Stomach smooth muscle (tissue), 2 donors: ENCODE measurements at regions not wholly inside any gene's neighbourhood (a gene's known extent, or its start where the extent isn't known, plus 50 kb on each side); places are given as distances from the start of the nearest gene placed in this dataset.
A peak's percentile ranks its signal among the peaks of the same experiment; 100 is the strongest.

Source experiments
- H3K27ac ChIP-seq: one replicate; pipeline ENCODE4 v1.7.0; 2013; ENCODE audit warnings: mild to moderate bottlenecking, low read length, inconsistent platforms
- H3K27me3 ChIP-seq, 2 donors: one replicate each; pipeline ENCODE4 v1.7.0; 2013; ENCODE audit warnings: low read length in 2 of 2; ENCODE audit not compliant: insufficient read depth in 2 of 2, control insufficient read depth in 1 of 2
- H3K36me3 ChIP-seq, 2 donors: one replicate each; pipeline ENCODE4 v1.7.0; 2013; ENCODE audit warnings: low read length in 2 of 2; ENCODE audit not compliant: control insufficient read depth in 2 of 2, insufficient read depth in 2 of 2
- H3K4me1 ChIP-seq: one replicate; pipeline ENCODE4 v1.7.0; 2013; ENCODE audit warnings: low read length; ENCODE audit not compliant: control insufficient read depth, insufficient read depth
- H3K4me3 ChIP-seq, 2 donors: one replicate each; pipeline ENCODE4 v1.7.0; 2013; ENCODE audit warnings: low read length in 2 of 2
- H3K9ac ChIP-seq, 2 donors: one replicate each; pipeline ENCODE4 v1.7.0; 2013; ENCODE audit warnings: low read length in 2 of 2, mild to moderate bottlenecking in 1 of 2
- H3K9me3 ChIP-seq, 2 donors: one replicate each; pipeline ENCODE4 v1.7.0; 2013; ENCODE audit warnings: low read length in 2 of 2; ENCODE audit not compliant: control insufficient read depth in 2 of 2
- donor health status: healthy.
- donor health status: Pancreatic carcinoma.

- H3K4me3 ChIP-seq, result no peak overlapping the region
- H3K9ac ChIP-seq, result no peak overlapping the region
- no peak overlapping the region for H3K27ac ChIP-seq
- peaks cover 0 to 3% of the 10 kb centered on the region in 2 donors for H3K9me3 ChIP-seq
- no peaks in the 10 kb centered on the region for H3K36me3 ChIP-seq
- peaks cover 18% of the 10 kb centered on the region for H3K4me1 ChIP-seq
- peaks cover 0 to 3% of the 10 kb centered on the region in 2 donors for H3K27me3 ChIP-seq
Measured at GRCh38 chr7:3242398-3242972, 58.6 kb upstream of the SDK1 start.

GRCh38 chr7:3243256-3243655, 57.8 kb upstream of the SDK1 start:
- Histone ChIP-seq H3K4me3 (no peak overlapping the region), H3K4me1 (peaks cover 18% of the 10 kb centered on the region), H3K36me3 (no peaks in the 10 kb centered on the region), H3K9ac (no peak overlapping the region), H3K27ac (no peak overlapping the region), H3K27me3 (peaks cover 0 to 3% of the 10 kb centered on the region in 2 donors), H3K9me3 (peaks cover 0 to 3% of the 10 kb centered on the region in 2 donors)

GRCh38 chr7:3243680-3244079, 57.4 kb upstream of the SDK1 start:
- peaks cover 0 to 2% of the 10 kb centered on the region in 2 donors for H3K27me3 ChIP-seq
- H3K27ac ChIP-seq, result no peak overlapping the region
- H3K9ac ChIP-seq, result no peak overlapping the region
- no peak overlapping the region for H3K4me3 ChIP-seq
- peaks cover 18% of the 10 kb centered on the region for H3K4me1 ChIP-seq
- peaks cover 0 to 3% of the 10 kb centered on the region in 2 donors for H3K9me3 ChIP-seq
- no peaks in the 10 kb centered on the region for H3K36me3 ChIP-seq

GRCh38 chr7:3244241-3244814, 56.7 kb upstream of the SDK1 start:
- Histone ChIP-seq H3K4me1 (peaks cover 18% of the 10 kb centered on the region), H3K4me3 (no peak overlapping the region), H3K27me3 (no peaks in the 10 kb centered on the region), H3K9me3 (peaks cover 0 to 3% of the 10 kb centered on the region in 2 donors), H3K27ac (no peak overlapping the region), H3K9ac (no peak overlapping the region), H3K36me3 (no peaks in the 10 kb centered on the region)

DNA sequence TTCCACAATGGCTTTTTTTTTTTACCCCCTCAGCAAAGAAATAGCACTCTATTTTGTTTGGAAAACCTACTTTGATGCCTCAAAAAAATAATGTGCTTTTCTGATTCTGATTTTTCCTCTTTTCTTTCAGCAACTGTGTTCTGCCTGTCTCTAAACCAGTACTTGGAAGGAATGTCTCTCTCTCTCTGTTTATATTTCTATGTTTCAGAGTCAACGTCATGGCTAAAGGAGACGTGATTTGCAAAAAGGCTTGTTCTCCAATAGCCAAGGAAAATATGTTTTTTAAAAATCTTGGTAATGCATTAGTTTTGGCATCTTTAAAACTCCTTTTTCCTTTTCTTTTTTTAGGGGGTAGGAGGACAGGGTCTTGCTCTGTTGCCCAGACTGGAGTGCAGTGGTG, 56.0 kb upstream of the SDK1 start:
- Histone ChIP-seq H3K4me1 (peaks cover 18% of the 10 kb centered on the region), H3K9me3 (peaks cover 0 to 3% of the 10 kb centered on the region in 2 donors), H3K9ac (no peak overlapping the region), H3K27me3 (no peaks in the 10 kb centered on the region), H3K36me3 (no peaks in the 10 kb centered on the region), H3K4me3 (no peak overlapping the region), H3K27ac (peak overlapping the region; percentile 11)

DNA sequence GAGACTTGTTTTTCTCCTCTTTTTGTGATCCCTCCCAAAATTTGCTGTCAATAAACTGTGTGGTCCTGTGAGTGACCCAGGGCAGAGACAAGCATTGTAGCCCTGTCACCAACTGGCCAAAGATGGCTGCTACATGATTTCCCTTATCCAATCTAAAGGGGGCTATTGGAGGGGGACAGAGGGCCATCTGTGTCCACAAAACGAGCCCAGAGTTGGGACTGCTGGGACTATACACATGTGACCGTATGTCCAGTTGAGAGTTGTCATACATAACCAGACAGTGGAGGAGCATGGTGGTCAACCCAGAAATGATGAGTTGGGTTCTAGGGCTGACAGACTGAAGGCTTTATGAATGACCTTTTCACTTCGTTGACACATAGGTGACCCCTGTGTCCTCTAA, 55.3 kb upstream of the SDK1 start:
- no peak overlapping the region for H3K9ac ChIP-seq
- peaks cover 18% of the 10 kb centered on the region for H3K4me1 ChIP-seq
- H3K27ac ChIP-seq, result peak overlapping the region; percentile 11
- no peak overlapping the region for H3K4me3 ChIP-seq
- peaks cover 0 to 3% of the 10 kb centered on the region in 2 donors for H3K9me3 ChIP-seq
- no peaks in the 10 kb centered on the region for H3K27me3 ChIP-seq
- H3K36me3 ChIP-seq, result no peaks in the 10 kb centered on the region

- no peak overlapping the region for H3K9ac ChIP-seq
- peaks cover 0 to 3% of the 10 kb centered on the region in 2 donors for H3K9me3 ChIP-seq
- no peaks in the 10 kb centered on the region for H3K27me3 ChIP-seq
- peaks cover 18% of the 10 kb centered on the region for H3K4me1 ChIP-seq
- H3K27ac ChIP-seq, result peak overlapping the region; percentile 11
- peak overlapping the region in 1 of 2 donors; percentile 8 for H3K4me3 ChIP-seq
- H3K36me3 ChIP-seq, result no peaks in the 10 kb centered on the region
Measured at GRCh38 chr7:3246127-3246526, 54.9 kb upstream of the SDK1 start.

- Histone ChIP-seq H3K4me1 (peaks cover 18% of the 10 kb centered on the region), H3K27me3 (no peaks in the 10 kb centered on the region), H3K9me3 (peaks cover 0 to 3% of the 10 kb centered on the region in 2 donors), H3K27ac (no peak overlapping the region), H3K9ac (no peak overlapping the region), H3K36me3 (no peaks in the 10 kb centered on the region), H3K4me3 (no peak overlapping the region)
Measured at GRCh38 chr7:3246651-3247050, 54.4 kb upstream of the SDK1 start.

DNA sequence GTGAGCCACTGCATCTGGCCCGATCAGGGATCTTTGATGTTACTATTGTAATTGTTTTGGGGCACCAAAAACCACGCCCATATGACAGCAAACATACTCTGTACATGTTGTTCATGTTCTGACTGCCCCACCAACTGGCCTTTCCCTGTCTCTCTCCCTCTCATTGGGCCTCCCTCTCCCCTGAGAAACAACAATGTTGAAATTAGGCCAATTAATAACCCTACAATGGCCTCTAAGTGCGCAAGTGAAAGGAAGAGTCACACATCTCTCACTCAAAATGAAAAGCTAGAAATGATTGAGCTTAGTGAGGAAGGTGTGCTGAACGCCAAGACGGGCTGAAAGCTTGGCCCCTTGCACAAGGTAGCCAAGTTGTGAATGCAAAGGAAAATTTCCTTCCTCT, 50.3 kb upstream of the SDK1 start:
- Histone ChIP-seq H3K27me3 (no peaks in the 10 kb centered on the region), H3K9ac (no peak overlapping the region), H3K4me1 (peaks cover 4% of the 10 kb centered on the region), H3K4me3 (no peak overlapping the region), H3K36me3 (no peaks in the 10 kb centered on the region), H3K9me3 (peaks cover 0 to 3% of the 10 kb centered on the region in 2 donors), H3K27ac (no peak overlapping the region)
